Colonic mucosa (tissue), 4 donors: ENCODE measurements at regions not wholly inside any gene's neighbourhood (a gene's known extent, or its start where the extent isn't known, plus 50 kb on each side); places are given as distances from the start of the nearest gene placed in this dataset.
"Not testable (repeated sequence)": the region's sequence is repeated elsewhere in the genome, so short reads cannot be mapped to it uniquely, and the experiment has no call there.

Source experiments
- DNase-seq: peaks from one replicate; pipeline ENCODE4 v3.0.0-alpha.2; 2020
- H3K27ac ChIP-seq: fragments of 200-600 bp; one replicate; pipeline ENCODE4 v1.8.0; 2021
- H3K27me3 ChIP-seq: fragments of 200-600 bp; one replicate; pipeline ENCODE4 v1.8.0; 2021
- H3K36me3 ChIP-seq: fragments of 200-600 bp; one replicate; pipeline ENCODE4 v1.8.0; 2021
- H3K4me1 ChIP-seq: fragments of 200-600 bp; one replicate; pipeline ENCODE4 v1.8.0; 2021; ENCODE audit warnings: mild to moderate bottlenecking
- H3K4me3 ChIP-seq: fragments of 200-600 bp; one replicate; pipeline ENCODE4 v1.8.0; 2021
- H3K9ac ChIP-seq, 2 donors: one replicate each; pipeline ENCODE4 v1.7.0; 2013; ENCODE audit warnings: control low read depth in 2 of 2, low read depth in 2 of 2, low read length in 2 of 2
- H3K9me3 ChIP-seq: fragments of 200-600 bp; one replicate; pipeline ENCODE4 v1.8.0; 2021
- CTCF ChIP-seq: fragments of 200-600 bp; IDR thresholded peaks from one replicate; pipeline ENCODE4 v1.8.0; 2022; ENCODE audit warnings: antibody characterized with exemption, mild to moderate bottlenecking
- intact Hi-C: fragments of 100-400 bp; cut with DNase I; formaldehyde crosslinking; loops from one replicate; pipeline ENCODE4 v1.14.1; 2022
- donor health status: healthy.
- donor health status: DM: no; HTN: no; CAD: no.
- donor health status: DM: no; HTN: no; CAD: no.

GRCh38 chr1:18575620-18576019 lies 55.0 kb upstream of the PAX7 start:
- H3K9ac ChIP-seq: no peak overlapping the region
- H3K36me3 ChIP-seq: no peaks in the 10 kb centered on the region
- H3K9me3 ChIP-seq: no peaks in the 10 kb centered on the region
- no peak overlapping the region for H3K27ac ChIP-seq
- intact Hi-C loops: loop anchor here (5.0 kb wide), 1 partner anchor 273 kb away; no protein-coding TSS in a partner anchor
- peak; percentile 43 for TF ChIP-seq CTCF
- H3K4me3 ChIP-seq: no peak overlapping the region
- H3K4me1 ChIP-seq: no peaks in the 10 kb centered on the region
- peak; percentile 64 for DNase-seq
- H3K27me3 ChIP-seq: no peaks in the 10 kb centered on the region

DNA sequence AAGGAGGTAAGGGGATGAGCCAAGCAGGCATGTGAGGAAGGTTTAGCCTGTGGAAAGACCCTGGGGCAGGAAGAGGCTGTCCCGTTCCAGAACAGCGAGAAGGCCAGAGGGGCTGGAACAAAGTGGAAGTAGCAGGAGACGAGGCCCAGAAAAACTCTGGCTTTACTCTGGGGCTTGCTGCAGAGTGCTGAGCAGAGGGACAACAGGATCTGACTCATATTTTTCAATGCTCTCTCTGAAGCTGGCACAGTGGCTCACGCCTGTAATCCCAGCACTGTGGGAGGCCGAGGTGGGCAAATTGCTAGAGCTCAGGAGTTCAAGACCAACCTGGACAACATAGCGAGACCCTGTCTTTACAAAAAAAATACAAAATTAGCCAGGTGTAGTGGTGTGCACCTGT lies 52.4 kb upstream of the PAX7 start:
- Histone ChIP-seq H3K36me3 (no peaks in the 10 kb centered on the region), H3K9me3 (no peaks in the 10 kb centered on the region), H3K27ac (no peak overlapping the region), H3K4me3 (no peak overlapping the region), H3K9ac (no peak overlapping the region), H3K4me1 (no peaks in the 10 kb centered on the region), H3K27me3 (no peaks in the 10 kb centered on the region)
- DNase-seq: no peak
- intact Hi-C loops: loop anchor here (5.0 kb wide), 1 partner anchor 276 kb away; no protein-coding TSS in a partner anchor
- no peak for TF ChIP-seq CTCF

DNA sequence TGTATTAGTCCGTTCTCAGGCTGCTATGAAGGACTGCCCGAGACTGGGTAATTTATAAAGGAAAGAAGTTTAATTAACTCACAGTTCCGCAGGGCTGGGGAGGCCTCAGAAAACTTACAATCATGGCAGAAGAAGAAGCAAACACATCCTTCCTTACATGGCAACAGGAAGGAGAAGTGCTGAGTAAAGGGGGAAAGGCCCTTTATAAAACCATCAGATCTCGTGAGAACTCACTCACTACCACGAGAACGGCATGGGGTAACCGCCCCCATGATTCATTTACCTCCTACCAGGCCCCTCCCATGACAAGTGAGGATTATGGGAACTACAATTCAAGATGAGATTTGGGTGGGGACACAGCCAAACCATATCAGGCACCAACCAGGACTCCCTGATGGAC lies 51.4 kb upstream of the PAX7 start:
- H3K4me3 ChIP-seq, H3K9me3 ChIP-seq, DNase-seq, H3K36me3 ChIP-seq, H3K27ac ChIP-seq, H3K9ac ChIP-seq, H3K4me1 ChIP-seq, H3K27me3 ChIP-seq: not testable (repeated sequence)
- intact Hi-C loops: loop anchor here (5.0 kb wide), 1 partner anchor 277 kb away; no protein-coding TSS in a partner anchor

GRCh38 chr1:18580047-18580446 lies 50.6 kb upstream of the PAX7 start:
- TF ChIP-seq CTCF: no peak
- no peak for DNase-seq
- no peaks in the 10 kb centered on the region for H3K4me1 ChIP-seq
- intact Hi-C loops: no loop called here
- H3K9ac ChIP-seq: no peak overlapping the region
- H3K36me3 ChIP-seq: no peaks in the 10 kb centered on the region
- no peak overlapping the region for H3K4me3 ChIP-seq
- no peaks in the 10 kb centered on the region for H3K27me3 ChIP-seq
- H3K9me3 ChIP-seq: no peaks in the 10 kb centered on the region
- no peak overlapping the region for H3K27ac ChIP-seq

DNA sequence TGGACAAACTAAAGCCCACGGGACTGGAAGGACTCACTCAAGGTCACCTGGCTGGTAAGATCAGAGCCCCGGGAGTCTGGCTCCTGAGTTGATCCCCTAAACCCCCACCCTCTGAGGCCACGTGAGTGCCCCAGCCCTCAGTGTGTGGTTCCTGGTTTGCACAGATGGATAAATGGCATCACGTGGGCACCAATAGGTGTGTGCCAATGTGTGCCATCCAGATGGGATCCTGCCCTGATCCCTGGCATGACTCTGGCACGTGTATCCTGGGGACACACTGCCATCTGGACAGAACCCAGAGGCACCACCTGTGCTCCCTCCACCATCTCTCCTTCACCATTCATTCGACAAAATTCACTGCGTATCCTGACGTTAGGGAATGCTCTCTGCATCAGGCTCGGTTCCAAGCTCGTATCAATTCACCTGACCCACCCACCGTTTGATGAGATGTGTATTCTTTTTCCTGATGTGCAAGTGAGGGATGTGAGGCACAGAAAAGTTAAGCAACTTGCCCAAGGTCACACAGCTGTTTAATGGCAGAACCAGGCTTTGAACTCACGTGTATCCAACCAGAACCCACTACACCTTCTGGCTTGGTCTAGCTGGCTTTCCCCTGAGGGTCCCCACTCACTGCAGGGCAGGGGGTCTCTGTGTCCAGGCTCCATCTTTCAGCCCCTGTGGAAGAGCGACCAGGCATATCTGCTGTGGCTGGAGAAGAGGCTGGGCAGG lies 49.8 kb upstream of the PAX7 start:
- Histone ChIP-seq H3K9me3 (no peaks in the 10 kb centered on the region), H3K27me3 (no peaks in the 10 kb centered on the region), H3K4me3 (no peak overlapping the region), H3K27ac (no peak overlapping the region), H3K9ac (no peak overlapping the region), H3K36me3 (no peaks in the 10 kb centered on the region), H3K4me1 (no peaks in the 10 kb centered on the region)
- intact Hi-C loops: no loop called here
- TF ChIP-seq CTCF: no peak
- no peak for DNase-seq
